Endodermal cell (in vitro differentiated cells): ENCODE measurements at regions not wholly inside any gene's neighbourhood (a gene's known extent, or its start where the extent isn't known, plus 50 kb on each side); places are given as distances from the start of the nearest gene placed in this dataset.

Source experiments
- DNase-seq: peaks from one replicate; pipeline ENCODE4 v3.0.0-alpha.2; 2017
- H3K27ac ChIP-seq: 2 replicates; pipeline ENCODE4 v1.5.1; 2013; ENCODE audit warnings: mild to moderate bottlenecking, low read depth, low read length, moderate library complexity
- H3K27me3 ChIP-seq: 2 replicates; pipeline ENCODE4 v1.6.1; 2013; ENCODE audit warnings: mild to moderate bottlenecking, low read length, moderate library complexity; ENCODE audit not compliant: insufficient read depth, control insufficient read depth, poor library complexity, severe bottlenecking
- H3K36me3 ChIP-seq: 2 replicates; pipeline ENCODE4 v1.7.0; 2013; ENCODE audit warnings: mild to moderate bottlenecking, low read length, moderate library complexity; ENCODE audit not compliant: control insufficient read depth, insufficient read depth
- H3K4me1 ChIP-seq: one replicate; pipeline ENCODE4 v1.7.0; 2013; ENCODE audit warnings: low read length; ENCODE audit not compliant: control insufficient read depth, insufficient read depth
- H3K4me3 ChIP-seq: 2 replicates; pipeline ENCODE4 v1.5.1; 2013; ENCODE audit warnings: mild to moderate bottlenecking, low read length, moderate library complexity
- H3K9ac ChIP-seq: 2 replicates; pipeline ENCODE4 v1.6.1; 2013; ENCODE audit warnings: mild to moderate bottlenecking, low read length, moderate library complexity; ENCODE audit not compliant: poor library complexity, severe bottlenecking; ENCODE audit errors: extremely low read depth
- H3K9me3 ChIP-seq: 2 replicates; pipeline ENCODE4 v1.6.1; 2013; ENCODE audit warnings: mild to moderate bottlenecking, low read length, moderate library complexity; ENCODE audit not compliant: control insufficient read depth
- H3K27ac Mint-ChIP-seq: 2 replicates; pipeline ENCODE4 v1.8.0; 2020; ENCODE audit warnings: mixed read lengths
- H3K27me3 Mint-ChIP-seq: 2 replicates; pipeline ENCODE4 v1.8.0; 2021; ENCODE audit warnings: mild to moderate bottlenecking, mixed read lengths; ENCODE audit not compliant: insufficient read depth
- H3K36me3 Mint-ChIP-seq: 2 replicates; pipeline ENCODE4 v1.8.0; 2020; ENCODE audit warnings: low read depth, mixed read lengths
- H3K4me1 Mint-ChIP-seq: 2 replicates; pipeline ENCODE4 v1.8.0; 2020; ENCODE audit warnings: mixed read lengths
- H3K4me3 Mint-ChIP-seq: 2 replicates; pipeline ENCODE4 v1.8.0; 2020; ENCODE audit warnings: mild to moderate bottlenecking, moderate library complexity, mixed read lengths
- H3K9me3 Mint-ChIP-seq: 2 replicates; pipeline ENCODE4 v1.8.0; 2020; ENCODE audit warnings: mild to moderate bottlenecking, mixed read lengths
- WGBS, 2 experiments: methylation state at CpG; one replicate each; pipeline versions ENCODE4 v1.1.5 to v1.1.7; 2013; ENCODE audit warnings: missing lambda C conversion rate in 2 of 2, mixed read lengths in 1 of 2; ENCODE audit not compliant: insufficient coverage in 1 of 2, insufficient read length in 1 of 2; 5-methylcytosine and 5-hydroxymethylcytosine counted together
- TF ChIP-seq, protein P1 (sequence below): fragments of 200-600 bp; sonication (generic); conservative IDR thresholded peaks from 2 replicates; pipeline ENCODE4 v1.5.0; 2021; ENCODE audit warnings: antibody characterized with exemption, mild to moderate bottlenecking

DNA sequence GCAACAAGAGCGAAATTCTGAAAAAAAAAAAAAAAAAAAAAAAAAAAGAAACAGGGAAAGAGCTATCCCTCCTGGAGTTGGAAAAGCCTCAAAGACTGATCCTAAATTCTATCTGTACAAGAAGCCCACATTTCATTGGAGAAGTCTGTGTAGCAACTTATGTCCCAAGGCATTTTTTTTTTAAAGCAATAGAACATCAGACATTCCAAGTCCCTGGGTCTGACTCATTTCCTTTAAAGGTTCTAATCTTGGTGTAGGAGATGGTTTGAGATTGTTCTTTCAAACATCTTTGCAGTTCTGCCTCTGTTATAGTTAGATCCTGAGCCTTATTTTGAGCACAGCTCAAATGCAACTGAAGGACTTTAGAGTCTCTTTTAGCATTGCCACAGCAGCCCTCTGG, 706.5 kb upstream of the MIR17HG start:
- no peaks in the 10 kb centered on the region for H3K27me3 ChIP-seq
- H3K9me3 Mint-ChIP-seq, result peaks cover 22% of the 10 kb centered on the region
- no peak overlapping the region for H3K27ac ChIP-seq
- H3K4me1 Mint-ChIP-seq, result no peaks in the 10 kb centered on the region
- 100% methylated on average over 1 of the region's 1 CpG; no CpG with 5 or more reads in 1 of the 2 experiments for WGBS, 2 experiments
- no peaks in the 10 kb centered on the region for H3K4me1 ChIP-seq
- no peaks in the 10 kb centered on the region for H3K27me3 Mint-ChIP-seq
- H3K4me3 Mint-ChIP-seq, result no peak overlapping the region
- H3K9ac ChIP-seq, result no peak overlapping the region
- no peaks in the 10 kb centered on the region for H3K36me3 ChIP-seq
- DNase-seq, result no peak
- H3K4me3 ChIP-seq, result no peak overlapping the region
- TF ChIP-seq, protein P1, sequence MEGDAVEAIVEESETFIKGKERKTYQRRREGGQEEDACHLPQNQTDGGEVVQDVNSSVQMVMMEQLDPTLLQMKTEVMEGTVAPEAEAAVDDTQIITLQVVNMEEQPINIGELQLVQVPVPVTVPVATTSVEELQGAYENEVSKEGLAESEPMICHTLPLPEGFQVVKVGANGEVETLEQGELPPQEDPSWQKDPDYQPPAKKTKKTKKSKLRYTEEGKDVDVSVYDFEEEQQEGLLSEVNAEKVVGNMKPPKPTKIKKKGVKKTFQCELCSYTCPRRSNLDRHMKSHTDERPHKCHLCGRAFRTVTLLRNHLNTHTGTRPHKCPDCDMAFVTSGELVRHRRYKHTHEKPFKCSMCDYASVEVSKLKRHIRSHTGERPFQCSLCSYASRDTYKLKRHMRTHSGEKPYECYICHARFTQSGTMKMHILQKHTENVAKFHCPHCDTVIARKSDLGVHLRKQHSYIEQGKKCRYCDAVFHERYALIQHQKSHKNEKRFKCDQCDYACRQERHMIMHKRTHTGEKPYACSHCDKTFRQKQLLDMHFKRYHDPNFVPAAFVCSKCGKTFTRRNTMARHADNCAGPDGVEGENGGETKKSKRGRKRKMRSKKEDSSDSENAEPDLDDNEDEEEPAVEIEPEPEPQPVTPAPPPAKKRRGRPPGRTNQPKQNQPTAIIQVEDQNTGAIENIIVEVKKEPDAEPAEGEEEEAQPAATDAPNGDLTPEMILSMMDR, result no peak
- H3K36me3 Mint-ChIP-seq, result peaks cover 2% of the 10 kb centered on the region
- no peak overlapping the region for H3K27ac Mint-ChIP-seq
- peaks cover 7% of the 10 kb centered on the region for H3K9me3 ChIP-seq

DNA sequence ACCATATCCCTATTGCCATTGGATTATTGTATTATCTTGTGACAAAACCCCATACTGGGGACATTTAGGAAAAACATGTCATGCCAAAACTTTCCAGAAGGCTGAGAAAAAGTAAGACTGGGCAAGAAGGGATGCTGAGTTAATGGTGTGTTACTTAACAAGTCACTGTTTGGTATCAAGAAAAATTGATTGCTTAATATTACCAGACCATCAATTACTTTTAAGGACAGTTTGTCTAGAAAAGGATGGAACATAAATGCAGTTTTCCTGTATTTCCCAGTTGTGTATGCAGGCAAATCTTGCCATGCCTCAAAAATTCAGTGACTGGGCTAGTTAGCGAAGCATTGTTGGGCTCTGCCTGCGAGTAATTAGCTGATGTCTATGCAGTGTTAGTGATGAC, 705.6 kb upstream of the MIR17HG start:
- Histone ChIP-seq H3K4me3 (no peak overlapping the region), H3K9me3 (peaks cover 7% of the 10 kb centered on the region), H3K27me3 (no peaks in the 10 kb centered on the region), H3K27ac (no peak overlapping the region), H3K36me3 (no peaks in the 10 kb centered on the region), H3K9ac (no peak overlapping the region), H3K4me1 (no peaks in the 10 kb centered on the region)
- H3K9me3 Mint-ChIP-seq, result peaks cover 22% of the 10 kb centered on the region
- no peak overlapping the region for H3K4me3 Mint-ChIP-seq
- no peak for DNase-seq
- H3K27ac Mint-ChIP-seq, result no peak overlapping the region
- H3K27me3 Mint-ChIP-seq, result no peaks in the 10 kb centered on the region
- H3K36me3 Mint-ChIP-seq, result peaks cover 2% of the 10 kb centered on the region
- 98 to 100% methylated on average over 1 to 2 of the region's 2 CpGs for WGBS, 2 experiments
- H3K4me1 Mint-ChIP-seq, result no peaks in the 10 kb centered on the region
- TF ChIP-seq, protein P1, result no peak

DNA sequence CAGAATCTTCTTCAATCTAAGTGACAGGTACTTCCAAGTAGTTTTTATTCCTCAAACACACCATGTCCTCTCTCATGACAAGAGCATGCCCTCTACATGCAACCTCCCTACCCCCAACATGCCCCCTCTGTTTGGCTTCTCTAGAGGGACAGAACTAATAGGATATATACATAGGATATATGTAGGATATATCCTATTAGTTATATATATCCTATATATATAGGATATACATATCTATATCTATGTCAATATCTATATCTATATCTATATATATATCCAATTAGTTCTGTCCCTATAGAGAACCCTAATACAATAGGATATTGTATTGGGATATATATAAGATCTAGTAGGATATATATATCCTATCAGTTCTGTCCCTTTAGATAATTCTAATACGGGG, 701.9 kb upstream of the MIR17HG start:
- TF ChIP-seq, protein P1, result no peak
- peaks cover 7% of the 10 kb centered on the region for H3K9me3 ChIP-seq
- no peaks in the 10 kb centered on the region for H3K36me3 ChIP-seq
- Mint-ChIP-seq H3K36me3 (peaks cover 2% of the 10 kb centered on the region), H3K4me3 (no peak overlapping the region), H3K27me3 (no peaks in the 10 kb centered on the region), H3K27ac (no peak overlapping the region), H3K4me1 (no peaks in the 10 kb centered on the region), H3K9me3 (peaks cover 22% of the 10 kb centered on the region)
- no peak overlapping the region for H3K9ac ChIP-seq
- no CpG with 5 or more reads among the region's 1 CpG for WGBS, 2 experiments
- no peaks in the 10 kb centered on the region for H3K27me3 ChIP-seq
- DNase-seq, result no peak
- H3K4me3 ChIP-seq, result no peak overlapping the region
- H3K4me1 ChIP-seq, result no peaks in the 10 kb centered on the region
- no peak overlapping the region for H3K27ac ChIP-seq
